HG02759 (cell line): ENCODE measurements at regions not wholly inside any gene's neighbourhood (a gene's known extent, or its start where the extent isn't known, plus 50 kb on each side); places are given as distances from the start of the nearest gene placed in this dataset.
"Not testable (repeated sequence)": the region's sequence is repeated elsewhere in the genome, so short reads cannot be mapped to it uniquely, and the experiment has no call there.

Experiments
- ATAC-seq: cut with Tn5 transposase; IDR thresholded peaks from one replicate; pipeline ENCODE4 v1.9.1; 2021; ENCODE audit warnings: mild to moderate bottlenecking, moderate library complexity; ENCODE audit not compliant: unreplicated experiment

DNA sequence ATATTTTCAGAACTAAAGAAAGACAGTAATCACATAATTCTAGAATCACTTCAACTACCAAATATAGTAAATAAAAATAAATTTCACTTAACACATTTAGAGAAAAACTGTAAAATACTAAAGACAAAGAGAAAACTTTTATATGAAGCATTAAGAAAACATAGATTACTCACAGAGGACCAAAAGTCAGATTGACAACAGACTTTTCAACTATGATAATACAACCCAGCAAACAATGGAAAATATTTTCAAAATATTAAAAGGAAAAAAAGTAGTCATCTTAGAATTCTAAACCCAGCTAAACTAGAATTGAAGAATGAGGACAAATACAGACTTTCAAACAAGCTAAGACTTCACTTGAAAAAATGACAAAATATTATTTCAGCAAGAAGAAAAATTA lies 164.8 kb upstream of the ARID1B start:
- no peak for ATAC-seq

DNA sequence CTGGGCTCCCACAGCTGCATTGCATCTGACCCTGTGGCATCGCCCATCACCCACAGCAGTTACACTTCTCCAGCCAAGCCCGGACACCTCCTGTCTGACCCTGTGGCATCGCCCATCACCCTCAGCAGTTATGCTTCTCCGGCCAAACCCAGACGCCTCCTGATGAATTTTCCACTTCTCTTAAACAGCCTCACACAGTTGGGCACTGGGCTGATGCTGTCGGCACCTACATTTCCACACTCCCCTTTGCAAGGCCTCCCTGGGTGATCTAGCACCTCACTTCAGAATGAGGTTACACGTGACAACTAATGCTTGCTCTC lies 175.2 kb upstream of the ARID1B start:
- ATAC-seq: no peak

DNA sequence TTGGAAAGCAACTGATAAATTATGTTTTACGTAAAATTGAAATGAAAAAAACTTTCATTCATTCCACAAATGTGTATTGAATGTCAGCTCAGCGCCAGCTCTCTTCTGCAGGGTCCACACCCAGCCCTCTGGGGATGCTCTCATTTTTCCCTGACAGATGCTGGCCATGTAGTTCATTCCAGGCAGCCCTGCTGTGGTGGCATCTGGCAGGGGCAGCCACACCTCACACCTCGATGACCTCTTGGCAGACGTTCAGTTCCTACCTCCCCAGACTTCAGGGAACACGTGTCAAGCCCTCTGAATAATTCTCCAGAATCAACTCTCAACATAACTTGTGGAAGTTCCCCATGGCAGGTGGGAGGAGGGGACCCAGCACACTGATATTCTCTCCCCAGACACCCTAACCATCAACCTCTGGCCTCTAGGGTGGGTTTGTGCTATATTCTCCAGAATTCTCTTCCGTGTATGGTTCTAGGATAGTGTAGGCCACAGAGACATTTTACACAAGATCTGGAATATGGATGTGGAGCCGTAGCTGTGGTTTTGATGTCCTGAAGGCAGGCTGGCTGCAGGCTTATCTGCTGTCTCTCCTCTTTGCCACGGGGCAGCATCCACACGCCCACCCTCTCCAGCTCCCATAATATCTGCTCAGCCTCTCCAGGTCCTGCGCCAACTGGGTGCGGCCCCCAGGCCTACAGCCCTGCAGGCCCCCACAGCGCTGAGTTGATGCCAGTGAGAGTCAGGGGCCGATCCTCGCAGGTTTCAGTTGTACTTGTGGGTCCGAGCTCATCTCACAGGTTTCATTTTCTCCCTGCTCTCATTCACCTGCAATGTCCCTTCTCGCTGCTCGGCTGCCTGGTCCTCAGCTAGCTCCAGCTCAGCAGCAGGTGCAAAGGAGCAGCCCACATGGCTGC lies 175.8 kb upstream of the ARID1B start:
- no peak for ATAC-seq

DNA sequence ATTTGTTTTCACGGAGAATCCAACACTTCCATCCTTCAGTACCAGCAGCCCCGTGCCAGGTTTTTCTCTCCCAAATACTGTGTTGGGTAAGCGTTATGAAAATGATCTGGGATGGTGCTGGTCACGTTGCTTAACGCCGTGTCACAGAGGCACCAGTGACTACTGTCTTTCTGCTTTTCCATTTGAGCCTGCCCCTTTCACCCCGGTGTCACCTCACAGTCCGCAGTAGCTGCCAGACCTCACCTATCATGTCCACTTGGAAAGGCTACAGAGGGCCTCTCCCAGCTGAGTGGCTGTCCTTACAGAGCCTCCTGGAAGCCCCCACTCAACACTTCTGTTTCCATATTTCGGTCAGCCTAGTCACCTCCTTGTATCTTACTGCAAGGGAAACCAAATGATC lies 176.5 kb upstream of the ARID1B start:
- ATAC-seq: no peak

DNA sequence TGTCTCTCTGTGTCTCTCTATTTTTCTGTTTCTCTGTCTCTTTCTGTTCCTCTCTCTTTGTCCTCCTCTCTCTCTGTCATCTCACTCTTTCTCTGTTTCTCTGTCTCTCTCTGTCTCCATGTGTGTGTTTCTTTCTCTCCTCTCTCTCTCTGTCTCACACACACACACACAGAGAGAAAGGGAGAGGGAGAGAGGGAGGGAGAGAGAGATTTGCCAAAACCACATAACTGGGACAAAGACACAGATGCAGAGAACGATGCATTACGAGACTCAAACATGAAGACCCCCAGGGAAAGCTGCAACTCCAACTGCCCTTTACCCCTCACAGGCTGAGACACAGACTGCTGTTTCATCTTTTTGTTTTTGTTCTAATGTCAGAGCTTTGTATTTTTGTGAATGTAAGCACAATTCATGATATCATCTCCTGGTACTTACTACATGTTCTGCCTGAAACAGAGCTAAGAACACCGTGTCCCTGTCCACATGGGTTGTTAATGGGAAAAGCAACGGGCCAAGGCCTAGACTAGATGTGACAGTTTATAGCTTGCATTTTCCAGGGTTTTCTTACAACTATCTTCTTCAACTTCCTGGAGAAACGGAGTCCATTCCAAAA lies 177.1 kb upstream of the ARID1B start:
- no peak for ATAC-seq

DNA sequence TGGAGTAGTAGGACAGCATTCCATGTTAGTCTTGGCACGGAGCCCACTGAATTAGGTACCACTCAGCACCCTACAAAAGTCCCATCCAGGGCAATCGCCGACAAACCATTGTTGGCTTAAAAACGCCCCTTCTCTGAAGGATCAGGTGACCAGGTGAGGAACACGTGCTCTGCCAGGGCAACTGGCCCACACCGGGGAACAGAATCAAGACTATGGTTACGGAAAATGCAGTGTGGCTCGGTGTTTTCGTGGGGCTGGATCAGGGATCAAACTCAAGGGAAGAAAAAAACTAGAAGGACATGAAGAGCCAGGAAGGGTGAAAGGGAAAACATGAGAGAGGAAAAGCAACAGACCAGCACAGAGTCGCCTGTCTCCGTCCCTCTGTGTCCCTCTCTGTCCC lies 177.8 kb upstream of the ARID1B start:
- ATAC-seq: no peak

DNA sequence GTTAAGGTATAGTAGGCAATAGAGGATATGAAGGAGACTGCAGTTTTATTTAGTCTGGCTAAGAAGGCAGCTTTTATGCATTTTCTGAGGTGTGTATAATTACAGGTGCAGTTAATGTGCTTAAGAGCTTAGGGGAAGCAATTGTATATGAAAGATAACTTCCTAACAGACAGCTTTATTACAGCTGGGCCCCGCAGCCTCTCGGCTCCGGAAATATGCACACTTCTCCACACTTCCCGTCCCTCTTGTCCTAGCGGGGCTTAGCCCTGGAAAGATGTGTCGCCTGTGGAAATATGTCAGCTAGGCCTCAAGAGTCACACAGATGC lies 178.4 kb upstream of the ARID1B start:
- ATAC-seq: no peak

DNA sequence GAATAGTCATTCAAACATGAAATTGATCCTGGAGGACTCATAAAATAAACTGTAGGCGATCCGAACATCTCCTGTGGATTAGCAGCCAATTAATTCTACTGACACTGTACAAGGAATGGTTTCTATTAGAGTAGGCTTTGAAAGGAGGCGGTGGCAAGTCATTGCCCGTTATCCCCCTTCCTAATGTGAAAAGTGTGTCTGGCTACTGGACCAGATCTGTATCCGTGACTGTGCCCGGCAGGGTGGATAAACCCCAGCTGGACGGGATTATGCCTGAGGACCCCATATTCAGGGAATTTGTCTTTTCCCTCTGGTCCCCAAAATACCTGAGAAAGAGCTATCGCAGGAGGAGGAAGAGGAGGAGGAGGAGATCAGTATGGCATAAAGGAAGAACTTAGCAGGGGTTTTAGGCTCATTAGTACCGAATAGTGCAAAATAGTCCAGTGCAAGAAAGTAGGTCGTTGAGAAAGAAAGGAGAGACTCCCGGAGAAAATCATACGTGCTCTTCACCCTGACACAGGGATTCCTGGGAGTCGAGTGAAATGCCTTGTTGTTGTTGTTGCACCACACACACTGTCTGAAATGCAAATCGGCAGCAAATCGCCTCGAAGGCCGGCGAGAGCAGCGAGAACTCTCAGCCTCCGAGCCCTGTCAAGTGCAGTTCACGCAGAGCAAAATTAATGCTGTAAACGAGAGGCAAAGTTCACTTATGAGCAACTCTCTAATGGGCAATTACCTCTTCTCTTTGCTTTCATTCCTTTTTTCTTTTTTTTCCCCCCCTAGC lies 178.9 kb upstream of the ARID1B start:
- ATAC-seq: no peak

DNA sequence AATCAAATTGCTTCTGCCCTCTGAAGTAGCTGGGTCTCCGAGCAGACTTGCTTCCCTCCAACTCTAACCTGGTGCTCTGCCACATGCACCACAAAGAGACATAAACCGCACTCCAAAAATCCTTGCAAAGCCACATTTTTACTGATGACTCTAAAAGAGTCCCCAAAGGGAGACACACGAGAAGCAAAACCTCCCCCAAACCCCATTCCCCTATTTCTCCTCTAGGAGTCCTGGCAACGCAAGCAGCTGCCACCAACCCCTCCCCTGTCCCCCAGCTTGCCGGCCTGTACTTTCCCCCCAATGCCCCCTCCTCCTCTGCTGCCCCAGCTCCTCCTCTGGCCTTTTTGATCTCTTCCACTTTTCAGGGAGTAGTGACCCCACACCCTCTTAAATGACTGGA lies 180.1 kb upstream of the ARID1B start:
- ATAC-seq: no peak

DNA sequence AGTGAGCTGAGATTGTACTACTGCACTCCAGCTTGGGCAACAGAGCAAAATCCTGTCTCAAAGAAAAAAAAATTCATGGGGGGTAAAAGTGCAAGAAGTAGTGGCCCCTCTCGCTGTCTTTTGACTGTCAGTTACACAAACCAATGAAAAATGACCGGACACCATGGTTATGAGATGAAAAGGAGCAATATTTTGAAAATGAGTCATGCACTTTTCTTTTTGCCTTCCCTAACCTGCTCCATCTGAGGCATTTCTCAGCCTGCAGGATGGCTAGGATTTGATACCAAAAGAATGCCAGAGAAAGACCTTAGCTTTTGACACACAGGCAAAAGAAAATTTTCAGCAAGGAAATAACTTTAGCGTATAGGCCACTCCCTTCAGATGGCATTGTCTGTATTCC lies 181.7 kb upstream of the ARID1B start:
- no peak for ATAC-seq

DNA sequence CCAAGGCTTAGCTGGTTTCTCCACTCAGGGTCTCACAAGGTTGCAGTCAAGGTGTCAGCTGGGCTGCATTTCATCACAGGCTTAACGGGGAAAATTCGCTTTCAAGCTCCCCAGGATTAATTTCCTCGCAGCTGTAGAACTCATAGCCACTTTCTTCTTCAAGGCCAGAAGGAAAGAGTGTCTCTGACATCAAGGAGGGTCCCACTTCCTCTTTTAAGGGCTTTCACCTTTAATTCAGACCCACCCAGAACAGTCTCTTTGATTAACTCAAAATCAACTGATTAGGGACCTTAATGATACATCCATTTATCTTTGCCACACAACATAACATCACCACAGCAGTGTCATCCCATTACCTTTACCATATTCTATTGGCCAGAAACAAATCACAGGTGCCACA lies 183.3 kb upstream of the ARID1B start:
- no peak for ATAC-seq

DNA sequence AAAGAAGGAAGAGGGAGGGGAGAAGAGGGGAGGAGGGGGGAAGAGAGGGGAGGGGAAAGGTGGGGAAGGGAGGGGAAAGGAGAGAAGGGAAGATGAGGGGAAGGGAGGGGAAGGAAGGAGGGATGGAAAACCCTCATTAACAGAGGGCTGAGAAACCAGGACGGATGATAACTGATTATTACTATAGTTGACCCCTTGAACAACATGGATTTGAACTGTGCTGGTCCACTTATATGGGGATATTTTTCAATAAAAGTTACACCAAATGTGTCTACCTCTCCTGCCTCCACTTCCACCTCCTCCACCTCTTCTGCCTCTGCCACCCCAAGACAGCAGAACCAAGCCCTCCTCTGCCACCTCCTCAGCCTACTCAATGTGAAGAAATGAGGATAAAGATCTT lies 184.1 kb upstream of the ARID1B start:
- ATAC-seq: no peak

DNA sequence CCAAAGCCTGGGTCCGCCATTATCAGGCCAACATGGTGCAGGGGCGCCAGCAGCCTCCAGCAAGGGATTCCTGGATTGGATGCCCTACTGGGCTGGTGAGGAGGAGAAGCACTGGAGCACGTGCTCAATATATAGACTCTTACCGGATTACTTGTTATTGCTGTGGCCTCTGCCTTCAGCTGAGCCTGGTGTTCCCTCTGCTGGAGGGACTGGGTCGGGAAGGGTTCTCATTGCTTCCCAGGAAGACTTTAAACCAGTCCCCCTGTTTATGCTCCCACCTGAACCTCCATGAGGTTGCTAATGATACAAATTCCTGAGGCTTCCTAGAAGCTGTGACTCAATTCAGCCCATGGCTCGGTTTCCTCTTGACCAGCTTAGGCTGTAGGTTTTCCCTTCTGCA lies 186.7 kb upstream of the ARID1B start:
- no peak for ATAC-seq

DNA sequence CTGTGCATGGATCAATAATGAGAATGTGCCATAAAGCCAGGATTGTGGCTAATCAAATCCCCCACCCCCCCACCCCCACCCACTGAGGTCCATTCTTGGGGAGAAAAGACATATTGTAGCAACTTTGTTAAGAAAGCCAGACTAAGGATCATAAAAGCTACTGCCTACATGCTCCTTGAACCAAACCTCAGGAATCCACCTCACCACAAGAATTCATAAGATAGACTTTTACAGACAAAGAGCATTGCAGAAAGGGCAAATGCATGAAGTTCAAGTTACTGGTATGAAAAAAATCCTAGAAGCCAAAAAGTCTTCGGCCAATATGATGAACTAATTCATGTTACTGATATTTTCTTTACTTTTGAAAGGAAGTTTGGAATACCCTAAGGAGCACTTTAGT lies 187.9 kb upstream of the ARID1B start:
- ATAC-seq: no peak

DNA sequence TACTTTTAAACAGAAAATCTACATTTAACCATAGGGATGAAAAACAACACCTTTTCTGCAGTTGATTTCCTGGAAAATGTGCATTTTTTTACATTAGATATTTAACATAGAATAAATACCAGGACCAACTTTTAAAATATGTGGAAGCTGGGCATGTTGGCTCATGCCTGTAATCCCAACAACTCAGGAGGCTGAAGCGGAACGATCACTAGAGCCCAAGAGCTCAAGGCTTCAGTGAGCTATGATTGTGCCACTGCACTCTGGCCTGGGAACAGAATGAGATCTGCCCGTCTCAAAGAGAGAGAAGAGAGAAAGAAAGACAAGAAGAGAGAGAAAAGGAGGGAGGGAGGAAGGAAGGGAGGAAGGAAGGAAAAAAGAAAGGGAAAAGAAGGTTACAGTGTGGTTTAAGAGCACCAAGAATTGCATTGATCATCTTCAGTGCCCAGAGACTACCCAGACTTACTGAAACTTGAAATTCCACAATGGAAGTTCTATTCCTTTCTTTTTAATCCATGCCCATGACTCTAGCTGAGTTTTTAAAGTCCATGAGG lies 189.4 kb upstream of the ARID1B start:
- no peak for ATAC-seq

DNA sequence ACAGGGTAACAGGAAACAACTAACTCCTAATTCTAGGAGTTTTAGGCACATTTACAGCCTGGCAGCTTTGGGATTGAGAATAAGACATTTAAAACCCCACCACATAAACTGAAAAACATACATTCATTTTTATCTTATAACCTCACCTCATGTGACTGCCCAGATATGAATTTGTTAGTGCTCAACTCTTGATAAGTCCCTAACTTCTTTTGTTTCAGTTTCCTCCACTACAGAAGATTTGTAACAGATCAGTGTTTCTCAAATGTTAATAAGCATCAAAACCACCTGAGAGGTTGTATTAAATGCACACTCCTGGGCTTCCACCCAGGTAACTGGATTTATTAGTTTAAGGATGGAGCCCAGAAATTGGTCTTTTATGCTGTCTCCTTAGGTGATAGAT lies 190.1 kb upstream of the ARID1B start:
- ATAC-seq: no peak

DNA sequence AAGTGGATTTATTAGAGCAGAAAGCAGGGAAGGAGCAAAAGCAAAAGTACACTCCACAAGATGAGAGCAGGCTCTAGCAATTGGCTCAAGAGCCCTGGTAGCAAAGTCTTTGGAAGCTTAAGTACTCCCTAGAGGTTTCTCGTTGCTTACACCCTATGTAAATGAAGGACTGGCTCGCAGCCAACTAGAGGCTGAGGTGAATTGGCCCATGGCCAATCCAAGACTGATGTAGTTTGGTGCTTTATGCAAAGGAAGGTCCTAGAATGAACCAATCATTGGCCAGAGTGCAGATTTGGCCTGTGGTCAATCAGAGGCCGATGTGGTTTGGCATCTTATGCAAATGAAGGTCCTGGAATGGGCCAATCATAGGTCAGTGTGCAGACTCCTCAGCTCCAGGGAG lies 191.3 kb upstream of the ARID1B start:
- ATAC-seq: no peak

DNA sequence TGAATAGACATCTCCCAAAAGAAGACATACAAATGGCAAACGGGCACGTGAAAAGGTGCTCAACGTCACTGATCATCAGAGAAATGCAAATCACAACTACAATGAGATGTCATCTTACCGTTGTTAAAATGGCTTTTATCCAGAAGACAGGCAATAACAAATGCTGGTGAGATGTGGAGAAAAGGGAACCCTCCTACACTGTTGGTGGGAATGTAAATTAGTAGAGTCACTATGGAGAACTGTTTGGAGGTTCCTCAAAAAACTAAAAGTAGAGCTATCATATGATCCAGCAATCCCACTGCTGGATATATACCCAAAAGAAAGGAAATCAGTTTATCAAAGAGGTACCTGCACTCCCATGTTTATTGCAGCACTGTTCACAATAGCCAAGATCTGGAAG lies 193.1 kb upstream of the ARID1B start:
- ATAC-seq: not testable (repeated sequence)

DNA sequence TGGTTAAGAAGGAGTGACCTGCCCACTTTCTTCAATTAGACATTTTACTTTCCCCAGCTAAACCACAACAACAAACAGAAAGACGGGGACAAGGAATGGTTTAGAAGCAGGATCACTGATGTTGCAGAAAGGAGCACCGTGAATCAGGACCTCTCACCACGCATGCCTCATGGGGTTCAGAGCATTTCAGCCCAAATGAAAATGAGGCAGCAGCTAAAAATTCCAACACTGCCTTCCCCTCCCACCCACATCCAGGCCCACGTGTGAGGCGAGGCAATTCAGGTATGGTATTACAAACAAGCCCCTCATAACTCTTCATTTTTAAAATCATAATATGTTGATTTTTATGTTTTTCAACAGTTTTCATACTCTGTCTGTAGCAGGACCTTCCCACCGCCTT lies 194.1 kb upstream of the ARID1B start:
- ATAC-seq: no peak

DNA sequence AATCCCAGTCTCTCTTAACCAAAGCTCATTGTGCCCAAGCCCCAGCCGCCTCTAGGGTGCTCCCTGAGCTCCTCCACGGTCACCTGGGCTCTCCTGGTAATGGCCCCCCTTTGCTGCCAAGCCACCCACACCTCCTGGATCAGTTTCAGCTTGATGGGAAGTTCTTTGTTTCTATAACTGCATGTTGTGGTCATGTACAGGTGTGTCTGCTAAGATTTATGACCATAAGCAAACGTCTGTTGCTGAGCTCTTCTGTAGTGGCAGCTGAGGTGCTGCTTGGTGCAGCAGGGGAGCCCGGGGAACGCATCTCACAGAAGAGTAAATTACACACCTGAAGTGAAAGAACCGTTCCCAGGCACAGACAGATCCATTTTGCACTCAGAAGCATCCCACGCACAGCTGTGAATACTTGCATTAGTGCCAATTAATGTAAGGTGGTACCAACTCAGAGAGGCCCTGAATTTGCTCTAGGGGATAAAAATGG lies 194.6 kb upstream of the ARID1B start:
- ATAC-seq: no peak

DNA sequence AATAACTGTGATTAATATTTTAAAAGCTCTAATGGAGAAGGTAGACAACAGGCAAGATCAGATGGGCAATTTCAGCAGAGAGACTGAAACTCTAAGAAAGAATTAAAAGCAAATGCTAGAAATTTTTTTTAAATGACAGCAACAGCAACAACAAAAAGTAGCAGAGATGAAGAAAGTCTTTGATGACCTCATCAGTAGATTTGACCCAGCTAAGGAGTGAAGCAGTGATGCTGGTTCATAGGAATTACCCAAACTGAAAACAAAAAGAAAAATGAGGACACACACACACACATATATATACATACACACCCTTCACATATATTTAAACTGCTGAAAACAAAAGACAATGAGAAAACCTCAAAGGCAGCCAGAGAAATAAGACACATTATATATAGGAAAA lies 197.6 kb upstream of the ARID1B start:
- no peak for ATAC-seq

DNA sequence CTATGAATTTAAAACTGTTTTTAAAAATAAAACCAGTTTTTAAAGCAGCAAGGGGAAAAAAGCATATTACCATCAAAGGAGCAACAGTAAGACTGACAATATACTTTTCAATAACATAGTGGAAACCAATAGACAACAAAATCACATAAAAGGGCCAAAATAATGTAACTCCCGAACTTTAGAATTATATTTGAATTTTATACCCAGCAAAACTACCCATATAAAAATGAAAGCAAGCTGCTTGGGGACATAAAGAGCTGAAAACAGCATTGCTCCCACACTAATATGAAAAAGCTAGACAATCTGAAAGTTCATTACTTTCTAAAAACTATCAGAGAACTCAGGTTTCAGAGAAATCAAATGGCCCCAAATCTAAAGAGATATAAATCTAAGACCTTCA lies 199.4 kb upstream of the ARID1B start:
- no peak for ATAC-seq
